Smooth muscle cell (in vitro differentiated cells): ENCODE measurements at regions not wholly inside any gene's neighbourhood (a gene's known extent, or its start where the extent isn't known, plus 50 kb on each side); places are given as distances from the start of the nearest gene placed in this dataset.

Source experiments
- DNase-seq: peaks from one replicate; lab custom pipeline; 2025; ENCODE audit not compliant: unreplicated experiment; lab: John Stamatoyannopoulos, UW
- H2AFZ ChIP-seq: fragments of 200-600 bp; sonication (generic); 2 replicates; pipeline ENCODE4 v1.6.0; 2016; ENCODE audit warnings: antibody characterized with exemption, low read depth, mild to moderate bottlenecking
- H3F3A ChIP-seq: fragments of 200-600 bp; sonication (generic); 2 replicates; pipeline ENCODE4 v1.6.0; 2017; ENCODE audit warnings: antibody characterized with exemption, low read depth
- H3K27ac ChIP-seq: fragments of 200-600 bp; sonication (generic); 2 replicates; pipeline ENCODE4 v1.5.1; 2016; ENCODE audit warnings: low read depth, mild to moderate bottlenecking
- H3K27me3 ChIP-seq: fragments of 200-600 bp; sonication (generic); 2 replicates; pipeline ENCODE4 v1.6.1; 2016; ENCODE audit warnings: low read depth, mild to moderate bottlenecking
- H3K36me3 ChIP-seq: fragments of 200-600 bp; sonication (generic); 2 replicates; pipeline ENCODE4 v1.5.1; 2016; ENCODE audit warnings: low read depth
- H3K4me1 ChIP-seq: fragments of 200-600 bp; sonication (generic); 2 replicates; pipeline ENCODE4 v1.5.1; 2016; ENCODE audit warnings: low read depth
- H3K4me2 ChIP-seq: fragments of 200-600 bp; sonication (generic); 2 replicates; pipeline ENCODE4 v1.6.0; 2016; ENCODE audit warnings: mild to moderate bottlenecking
- H3K4me3 ChIP-seq: fragments of 200-600 bp; sonication (generic); 2 replicates; pipeline ENCODE4 v1.5.1; 2016; ENCODE audit warnings: mild to moderate bottlenecking
- H3K79me2 ChIP-seq: fragments of 200-600 bp; sonication (generic); 2 replicates; pipeline ENCODE4 v1.6.0; 2016; ENCODE audit warnings: low read depth, mild to moderate bottlenecking
- H3K9ac ChIP-seq: fragments of 200-600 bp; sonication (generic); 2 replicates; pipeline ENCODE4 v1.6.0; 2016; ENCODE audit warnings: low read depth
- H3K9me3 ChIP-seq: fragments of 200-600 bp; sonication (generic); replicated peaks from 2 replicates; pipeline ENCODE4 v1.5.1; 2016; ENCODE audit warnings: low read depth
- H4K20me1 ChIP-seq: fragments of 200-600 bp; sonication (generic); 2 replicates; pipeline ENCODE4 v1.6.0; 2016; ENCODE audit warnings: low read depth
- CTCF ChIP-seq: fragments of 200-600 bp; sonication (generic); IDR thresholded peaks from 2 replicates; pipeline ENCODE4 v1.5.1; 2017; ENCODE audit warnings: borderline replicate concordance, mild to moderate bottlenecking, antibody characterized with exemption; ENCODE audit not compliant: insufficient read depth, poor library complexity, severe bottlenecking
- WGBS: methylation state at CpG from one replicate; pipeline ENCODE4 v1.1.7; 2016; ENCODE audit warnings: low lambda C conversion rate; 5-methylcytosine and 5-hydroxymethylcytosine counted together

DNA sequence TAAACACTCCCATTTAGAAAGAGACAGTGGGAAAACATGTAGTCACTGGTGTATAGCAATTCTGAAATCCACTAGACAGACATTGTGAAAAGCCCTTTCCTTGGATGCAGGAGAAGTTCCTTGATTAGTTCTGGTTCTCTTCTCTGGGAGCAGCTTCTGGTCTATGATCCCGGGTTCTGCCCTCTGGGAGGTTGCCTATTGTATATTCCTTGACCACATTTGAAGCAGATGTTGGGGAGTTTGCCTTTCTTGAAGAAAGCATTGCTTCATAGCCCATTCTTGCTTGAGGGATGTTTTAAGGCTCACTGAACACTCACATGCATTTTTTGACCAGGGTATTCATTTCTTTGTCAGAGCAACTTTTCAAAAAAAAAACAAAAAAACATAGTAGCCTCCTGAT is 211.9 kb downstream of the NDFIP2 start:
- H3K36me3 ChIP-seq, result no peaks in the 10 kb centered on the region
- H3K27ac ChIP-seq, result no peak overlapping the region
- H3K9me3 ChIP-seq, result no peaks in the 10 kb centered on the region
- H3K9ac ChIP-seq, result no peak overlapping the region
- H3K4me2 ChIP-seq, result no peak overlapping the region
- no peak for TF ChIP-seq CTCF
- DNase-seq, result no peak
- WGBS, result 94% methylated on average over 1 of the region's 1 CpG
- no peaks in the 10 kb centered on the region for H3K4me1 ChIP-seq
- H4K20me1 ChIP-seq, result no peaks in the 10 kb centered on the region
- no peaks in the 10 kb centered on the region for H3F3A ChIP-seq
- H3K79me2 ChIP-seq, result no peaks in the 10 kb centered on the region
- H3K27me3 ChIP-seq, result no peaks in the 10 kb centered on the region
- no peak overlapping the region for H3K4me3 ChIP-seq
- peak overlapping the region; percentile 28 for H2AFZ ChIP-seq

DNA sequence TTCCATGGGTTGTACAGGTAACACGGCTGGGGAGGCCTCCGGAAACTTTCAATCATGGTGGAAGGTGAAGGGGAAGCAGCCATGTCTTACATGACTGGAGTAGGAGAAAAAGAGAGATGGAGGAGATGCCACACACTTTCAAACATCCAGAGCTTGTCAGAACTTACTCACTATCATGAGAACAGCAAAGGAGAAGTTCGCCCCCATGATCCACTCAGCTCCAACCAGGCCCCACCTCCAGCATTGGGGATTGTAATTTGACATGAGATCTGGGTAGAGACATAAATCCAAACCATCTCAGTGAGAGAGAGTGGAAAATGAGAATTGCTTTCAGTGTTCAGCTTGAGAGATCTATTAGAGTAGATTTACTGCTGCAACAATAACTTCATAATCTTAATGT is 210.9 kb downstream of the NDFIP2 start:
- no peaks in the 10 kb centered on the region for H3F3A ChIP-seq
- no peak overlapping the region for H3K27ac ChIP-seq
- H3K36me3 ChIP-seq, result no peaks in the 10 kb centered on the region
- no peak overlapping the region for H3K4me3 ChIP-seq
- TF ChIP-seq CTCF, result no peak
- H3K27me3 ChIP-seq, result no peaks in the 10 kb centered on the region
- H3K4me2 ChIP-seq, result no peak overlapping the region
- H2AFZ ChIP-seq, result no peak overlapping the region
- no peaks in the 10 kb centered on the region for H3K79me2 ChIP-seq
- no peaks in the 10 kb centered on the region for H3K4me1 ChIP-seq
- WGBS, result 98% methylated on average over 3 of the region's 3 CpGs
- no peaks in the 10 kb centered on the region for H4K20me1 ChIP-seq
- DNase-seq, result no peak
- no peak overlapping the region for H3K9ac ChIP-seq
- H3K9me3 ChIP-seq, result no peaks in the 10 kb centered on the region

DNA sequence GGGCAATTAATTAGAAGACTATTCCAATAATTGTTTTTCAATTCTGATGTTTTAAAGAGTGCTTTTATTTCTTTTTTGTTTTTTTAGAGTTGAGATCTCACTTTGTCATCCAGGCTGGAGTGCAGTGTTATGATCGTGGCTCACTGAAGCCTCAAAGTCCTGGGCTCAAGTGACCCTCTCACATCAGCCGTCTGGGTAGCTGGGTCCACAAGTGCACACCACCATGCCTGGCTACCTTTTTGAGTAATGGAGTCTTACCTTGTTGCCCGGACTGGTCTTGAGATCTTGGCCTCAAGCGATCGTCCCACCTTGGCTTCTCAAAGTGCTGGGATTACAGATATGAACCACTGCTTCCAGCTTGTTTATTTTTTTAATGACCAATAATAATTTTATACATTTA is 207.8 kb downstream of the NDFIP2 start:
- no peak for DNase-seq
- H3K79me2 ChIP-seq, result no peaks in the 10 kb centered on the region
- H3K4me1 ChIP-seq, result no peaks in the 10 kb centered on the region
- no peaks in the 10 kb centered on the region for H3K9me3 ChIP-seq
- H2AFZ ChIP-seq, result no peak overlapping the region
- WGBS, result 94% methylated on average over 5 of the region's 5 CpGs
- H4K20me1 ChIP-seq, result no peaks in the 10 kb centered on the region
- no peak overlapping the region for H3K27ac ChIP-seq
- TF ChIP-seq CTCF, result no peak
- no peak overlapping the region for H3K4me2 ChIP-seq
- H3K4me3 ChIP-seq, result no peak overlapping the region
- H3K27me3 ChIP-seq, result no peaks in the 10 kb centered on the region
- H3K36me3 ChIP-seq, result no peaks in the 10 kb centered on the region
- no peaks in the 10 kb centered on the region for H3F3A ChIP-seq
- no peak overlapping the region for H3K9ac ChIP-seq

- WGBS, result 95% methylated on average over 6 of the region's 6 CpGs
- Histone ChIP-seq H3K27me3 (no peaks in the 10 kb centered on the region), H3K9me3 (no peaks in the 10 kb centered on the region), H2AFZ (no peak overlapping the region), H3K27ac (no peak overlapping the region), H3F3A (no peaks in the 10 kb centered on the region), H3K4me1 (no peaks in the 10 kb centered on the region), H3K79me2 (no peaks in the 10 kb centered on the region), H3K36me3 (no peaks in the 10 kb centered on the region), H3K9ac (no peak overlapping the region), H4K20me1 (no peaks in the 10 kb centered on the region), H3K4me3 (no peak overlapping the region), H3K4me2 (no peak overlapping the region)
- no peak for DNase-seq
- TF ChIP-seq CTCF, result no peak
Observed at GRCh38 chr13:79686441-79686840, 205.5 kb downstream of the NDFIP2 start.
